HCT116 (cell line): ENCODE measurements at regions not wholly inside any gene's neighbourhood (a gene's known extent, or its start where the extent isn't known, plus 50 kb on each side); places are given as distances from the start of the nearest gene placed in this dataset.

Experiments
- ATAC-seq: fragments of 200-7000 bp; cut with Tn5 transposase; 2 replicates; pipeline ENCODE4 v1.9.1; 2020; ENCODE audit warnings: mild to moderate bottlenecking, moderate library complexity
- BruUV-seq: library from RNA; stranded (reverse); fragments of 400-500 nt; replicated peaks from 2 replicates; lab custom pipeline; 2021; lab: Mats Ljungman, UMichigan
- CTCF ChIA-PET: fragments of 300-600 bp; sonication (Branson Sonifier 250); formaldehyde crosslinking; loops from one replicate; lab custom pipeline; 2021; ENCODE audit warnings: antibody characterized with exemption; lab: Charles Lee
- POLR2A ChIA-PET: fragments of 300-600, 350-600 bp; sonication (Branson Sonifier 250); formaldehyde crosslinking; loops from one replicate; lab custom pipeline; 2021; ENCODE audit warnings: antibody characterized with exemption; lab: Charles Lee
- RAD21 ChIA-PET, 2 experiments: fragments of 300-600 bp; sonication (Branson Sonifier 250); formaldehyde crosslinking; loops; one replicate each; lab custom pipeline; 2023; ENCODE audit warnings: low total read pairs in 2 of 2; ENCODE audit not compliant: uncharacterized antibody in 2 of 2, unreplicated experiment in 2 of 2, low non-redundant PET in 1 of 2; lab: Charles Lee
- DNase-seq: peaks from one replicate; pipeline ENCODE4 v3.0.0-alpha.2; 2010; ENCODE audit warnings: low read depth, low spot score
- H2AFZ ChIP-seq: fragments of 200-600 bp; shearing (Covaris generic), sonication (generic); 2 replicates; pipeline ENCODE4 v1.6.1; 2017; ENCODE audit warnings: low read depth, mixed run types, mixed read lengths, antibody characterized with exemption, low read length; ENCODE audit not compliant: poor library complexity, severe bottlenecking
- H3K27ac ChIP-seq: 2 replicates; pipeline ENCODE4 v1.5.1; 2012; ENCODE audit warnings: low read depth, low read length
- H3K27me3 ChIP-seq: fragments of 200-600 bp; sonication (generic); 2 replicates; pipeline ENCODE4 v1.6.1; 2016; ENCODE audit warnings: mixed run types, low read length, mixed read lengths; ENCODE audit not compliant: insufficient read depth
- H3K36me3 ChIP-seq, 2 experiments: fragments of 200-500 bp in 1 of 2; fragments of 200-600 bp in 1 of 2; sonication (Bioruptor generic) in 1 of 2; sonication (generic) in 1 of 2; 2 replicates each; pipeline versions ENCODE4 v1.5.1 to v1.6.1; 2014 to 2016; ENCODE audit warnings: low read length in 2 of 2, inconsistent platforms in 1 of 2, mixed read lengths in 1 of 2, mixed run types in 1 of 2; ENCODE audit not compliant: insufficient read depth in 2 of 2, control insufficient read depth in 1 of 2
- H3K4me1 ChIP-seq, 2 experiments: fragments of 200-600 bp in 1 of 2; sonication (generic) in 1 of 2; 2 replicates each; pipeline versions ENCODE4 v1.5.1 to v1.6.1; 2012 to 2017; ENCODE audit warnings: low read length in 2 of 2, inconsistent platforms in 1 of 2, mild to moderate bottlenecking in 1 of 2, mixed read lengths in 1 of 2, mixed run types in 1 of 2, moderate library complexity in 1 of 2; ENCODE audit not compliant: insufficient read depth in 2 of 2, control insufficient read depth in 1 of 2
- H3K4me2 ChIP-seq: fragments of 200-600 bp; sonication (generic); 2 replicates; pipeline ENCODE4 v1.6.1; 2017; ENCODE audit warnings: mixed run types, low read length, mixed read lengths
- H3K4me3 ChIP-seq, 2 experiments: fragments of 200-600 bp in 1 of 2; sonication (generic) in 1 of 2; replicated peaks in 1 of 2; 2 replicates each; pipeline ENCODE4 v1.5.1; 2011 to 2016; ENCODE audit warnings: low read length in 2 of 2, control low read depth in 1 of 2, low read depth in 1 of 2, mild to moderate bottlenecking in 1 of 2, mixed read lengths in 1 of 2, mixed run types in 1 of 2
- H3K79me2 ChIP-seq: fragments of 200-600 bp; sonication (generic); 2 replicates; pipeline ENCODE4 v1.6.1; 2017; ENCODE audit warnings: mild to moderate bottlenecking, mixed run types, low read length, moderate library complexity, mixed read lengths; ENCODE audit not compliant: insufficient read depth
- H3K9ac ChIP-seq: fragments of 200-600 bp; sonication (generic); 2 replicates; pipeline ENCODE4 v1.6.1; 2016; ENCODE audit warnings: low read length, mixed read lengths
- H3K9me2 ChIP-seq: fragments of 200-600 bp; sonication (generic), shearing (Covaris generic); 2 replicates; pipeline ENCODE4 v1.6.1; 2017; ENCODE audit warnings: mixed run types, mild to moderate bottlenecking, moderate library complexity; ENCODE audit not compliant: insufficient read depth
- H3K9me3 ChIP-seq, 2 experiments: fragments of 200-500 bp in 1 of 2; fragments of 200-600 bp in 1 of 2; sonication (Bioruptor generic) in 1 of 2; sonication (generic) in 1 of 2; 2 replicates each; pipeline ENCODE4 v1.6.1; 2014 to 2017; ENCODE audit warnings: low read length in 2 of 2, mixed read lengths in 2 of 2, inconsistent platforms in 1 of 2, low read depth in 1 of 2, mild to moderate bottlenecking in 1 of 2, mixed run types in 1 of 2, moderate library complexity in 1 of 2; ENCODE audit not compliant: control insufficient read depth in 1 of 2, insufficient read depth in 1 of 2
- H4K20me1 ChIP-seq: fragments of 200-600 bp; sonication (generic), shearing (Covaris generic); 2 replicates; pipeline ENCODE4 v1.6.1; 2017; ENCODE audit warnings: mixed run types, mild to moderate bottlenecking, moderate library complexity; ENCODE audit not compliant: insufficient read depth
- CBX3 ChIP-seq: IDR thresholded peaks from 2 replicates; pipeline ENCODE4 v1.6.1; 2012; ENCODE audit warnings: low read depth
- CEBPB ChIP-seq: IDR thresholded peaks from 2 replicates; pipeline ENCODE4 v1.6.1; 2012; ENCODE audit warnings: low read depth
- CTCF ChIP-seq, 3 experiments: fragments of 200-600 bp in 1 of 3; sonication (generic) in 1 of 3; IDR thresholded peaks in 2 of 3; conservative IDR thresholded peaks in 1 of 3; 2 replicates each; pipeline ENCODE4 v1.5.1; 2012 to 2017; ENCODE audit warnings: low read depth in 2 of 3, low read length in 2 of 3, antibody characterized with exemption in 1 of 3, borderline replicate concordance in 1 of 3, control low read depth in 1 of 3, mild to moderate bottlenecking in 1 of 3, mixed read lengths in 1 of 3, mixed run types in 1 of 3, moderate library complexity in 1 of 3; ENCODE audit not compliant: insufficient read depth in 1 of 3
- EGR1 ChIP-seq: IDR thresholded peaks from 2 replicates; pipeline ENCODE4 v1.6.1; 2012; ENCODE audit warnings: low read depth
- FOSL1 ChIP-seq: IDR thresholded peaks from 2 replicates; pipeline ENCODE4 v1.6.1; 2012; ENCODE audit warnings: low read depth
- JUND ChIP-seq: IDR thresholded peaks from 2 replicates; pipeline ENCODE4 v1.6.1; 2012
- POLR2A ChIP-seq: IDR thresholded peaks from 2 replicates; pipeline ENCODE4 v1.7.0; 2011; ENCODE audit warnings: borderline replicate concordance; ENCODE audit not compliant: insufficient read depth, insufficient read length; ENCODE audit errors: extremely low read depth
- REST ChIP-seq: IDR thresholded peaks from 2 replicates; pipeline ENCODE4 v1.6.1; 2012; ENCODE audit warnings: low read depth
- SIN3A ChIP-seq: IDR thresholded peaks from 2 replicates; pipeline ENCODE4 v1.6.1; 2012; ENCODE audit warnings: low read depth
- YY1 ChIP-seq: IDR thresholded peaks from 2 replicates; pipeline ENCODE4 v1.6.1; 2011; ENCODE audit warnings: low read length, low read depth, moderate library complexity, mild to moderate bottlenecking; ENCODE audit not compliant: insufficient replicate concordance; ENCODE audit errors: extremely low read depth
- ZFX ChIP-seq: fragments of 450-650 bp; IDR thresholded peaks from 2 replicates; pipeline ENCODE4 v1.6.1; 2017
- ZNF274 ChIP-seq: fragments of 200-500 bp; sonication (Bioruptor generic); IDR thresholded peaks from 2 replicates; pipeline ENCODE4 v1.6.1; 2014; ENCODE audit warnings: mild to moderate bottlenecking, low read depth, low read length, inconsistent platforms
- intact Hi-C: fragments of 100-400 bp; cut with micrococcal nuclease; formaldehyde crosslinking; loops from 2 replicates; pipeline ENCODE4 v1.10.0; 2022
- TF ChIP-seq, protein P1 (sequence below): IDR thresholded peaks from 2 replicates; pipeline ENCODE4 v1.6.1; 2012

- TF ChIP-seq REST (no peak), ZNF274 (no peak), FOSL1 (no peak), CBX3 (no peak)
- TF ChIP-seq, protein P1, sequence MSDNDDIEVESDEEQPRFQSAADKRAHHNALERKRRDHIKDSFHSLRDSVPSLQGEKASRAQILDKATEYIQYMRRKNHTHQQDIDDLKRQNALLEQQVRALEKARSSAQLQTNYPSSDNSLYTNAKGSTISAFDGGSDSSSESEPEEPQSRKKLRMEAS = no peak
Observed at GRCh38 chr9:78881295-78881694, 584.4 kb downstream of the PSAT1 start (continued).

DNA sequence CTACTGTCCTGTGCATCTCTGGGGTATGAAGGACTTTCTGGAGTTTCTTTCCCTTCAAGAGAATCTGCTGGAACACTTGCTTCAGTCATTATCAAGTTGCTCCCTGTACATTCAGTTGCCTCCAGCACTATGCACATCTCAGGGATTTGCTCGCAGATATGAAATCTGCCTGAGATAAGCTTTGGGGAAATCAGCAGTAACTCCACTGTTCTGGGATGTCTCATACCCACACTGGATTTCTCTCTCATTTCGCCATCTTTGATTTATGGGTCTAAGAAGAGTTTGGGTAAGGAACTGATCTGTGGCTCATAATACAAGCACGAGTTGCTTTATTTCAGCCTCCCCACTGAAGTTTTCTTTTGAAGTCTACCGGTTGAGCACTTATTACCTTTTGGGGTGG lies 585.6 kb downstream of the PSAT1 start:
- Histone ChIP-seq H3K4me3 (no peak overlapping the region), H4K20me1 (no peaks in the 10 kb centered on the region), H2AFZ (no peak overlapping the region)
- TF ChIP-seq YY1 (no peak), JUND (no peak), ZFX (no peak), SIN3A (no peak), CBX3 (no peak), EGR1 (no peak), POLR2A (no peak), CTCF (IDR thresholded peaks at IDR 0.05 in 2 of 3, conservative IDR thresholded peaks at IDR 0.05 in 1 of 3; ENCODE audit: borderline replicate concordance in 1 of 3, insufficient read depth in 1 of 3, low read depth in 2 of 3, low read length in 2 of 3) (no peak), CEBPB (no peak), ZNF274 (no peak)
- TF ChIP-seq, all 23 proteins: peak for 0
- H3K4me1 ChIP-seq = no peaks in the 10 kb centered on the region
- BruUV-seq = no TSS peak
- intact Hi-C loops = no loop called here
- no peaks in the 10 kb centered on the region for H3K79me2 ChIP-seq
- H3K4me2 ChIP-seq = no peak overlapping the region
- no peaks in the 10 kb centered on the region for H3K9me2 ChIP-seq
- H3K27me3 ChIP-seq = no peaks in the 10 kb centered on the region
- POLR2A ChIA-PET = no interaction called here
- H3K9me3 ChIP-seq = no peaks in the 10 kb centered on the region
- RAD21 ChIA-PET = no interaction called here
- H3K9ac ChIP-seq = no peak overlapping the region
- no peak overlapping the region for H3K27ac ChIP-seq
- CTCF ChIA-PET = no interaction called here
- no peak for DNase-seq
- no peak for ATAC-seq
- no peaks in the 10 kb centered on the region for H3K36me3 ChIP-seq
